ENCODE measurements at regions not wholly inside any gene's neighbourhood (a gene's known extent, or its start where the extent isn't known, plus 50 kb on each side); places are given as distances from the start of the nearest gene placed in this dataset.

- TF ChIP-seq CTCF (IDR thresholded peaks at IDR 0.05): no peak
- TF ChIP-seq POLR2A (IDR thresholded peaks at IDR 0.05): no peak
Observed at GRCh38 chr4:60485276-60485675, 714.9 kb upstream of the ADGRL3 start.
